ENCODE measurements at regions not wholly inside any gene's neighbourhood (a gene's known extent, or its start where the extent isn't known, plus 50 kb on each side); places are given as distances from the start of the nearest gene placed in this dataset.

DNA sequence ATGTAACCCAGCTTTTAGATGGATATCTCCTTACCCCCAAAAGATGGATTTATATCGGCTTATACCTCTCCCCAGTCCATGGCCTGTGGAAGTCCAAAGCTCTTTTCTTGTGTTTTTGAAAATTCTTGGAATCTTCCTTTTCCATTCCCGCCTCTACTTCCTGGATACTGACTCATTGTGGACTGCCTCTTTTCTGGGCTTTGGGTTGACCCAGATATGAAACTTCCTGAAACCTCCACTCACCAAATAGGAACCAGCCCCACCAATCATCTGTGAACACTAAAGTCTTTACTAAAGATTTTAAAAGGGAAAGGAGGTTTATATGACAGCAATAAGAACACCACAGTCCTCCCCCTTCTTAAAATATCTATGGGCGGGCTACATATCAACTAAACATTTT lies 163.4 kb upstream of the SYN3 start:
- Histone ChIP-seq H3K36me3 (ENCODE audit: control insufficient read depth in 1 of 2, insufficient read depth in 2 of 2, low read length in 2 of 2) (no peaks in the 10 kb centered on the region), H3K4me1 (ENCODE audit: control insufficient read depth in 1 of 2, insufficient read depth in 2 of 2, low read length in 2 of 2) (no peaks in the 10 kb centered on the region), H3K4me3 (ENCODE audit: low read depth in 1 of 2, low read length in 2 of 2) (peak overlapping the region in 1 of 2 donors; percentile 19), H3K27me3 (ENCODE audit: low read depth, low read length) (no peaks in the 10 kb centered on the region), H3K9me3 (ENCODE audit: control insufficient read depth in 1 of 2, low read length in 2 of 2) (no peaks in the 10 kb centered on the region), H3K27ac (ENCODE audit: low read length) (no peak overlapping the region)

DNA sequence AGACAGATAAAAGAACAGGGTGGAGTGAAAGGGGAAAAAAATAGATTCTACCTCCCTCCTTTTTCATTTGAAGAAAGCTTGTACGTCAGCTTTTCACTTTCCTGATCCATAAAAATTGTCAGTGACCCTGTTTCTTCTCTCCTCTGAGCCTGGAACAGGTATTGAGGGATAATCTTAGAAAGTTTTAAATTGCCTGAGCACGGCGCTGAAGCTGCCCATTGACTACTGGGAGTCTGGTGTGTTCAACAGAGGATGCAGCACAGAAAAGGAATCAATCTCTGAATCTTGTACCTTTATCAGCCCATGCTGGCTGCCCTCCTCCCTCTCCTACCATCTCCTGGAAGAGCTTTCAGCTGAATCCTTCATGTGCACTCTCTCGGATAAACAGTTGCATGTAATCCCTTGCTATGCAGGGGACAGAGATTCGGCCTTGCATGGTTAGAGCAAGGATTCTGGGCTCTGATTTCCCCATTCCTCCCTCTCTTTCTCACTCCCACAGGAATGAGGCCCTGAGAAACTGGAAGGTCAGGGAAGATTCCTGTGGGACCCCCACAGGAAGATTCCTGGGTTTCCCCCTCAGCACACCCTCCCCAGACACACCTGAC lies 162.4 kb upstream of the SYN3 start:
- H3K9me3 ChIP-seq (ENCODE audit: control insufficient read depth in 1 of 2, low read length in 2 of 2) = no peaks in the 10 kb centered on the region
- no peaks in the 10 kb centered on the region for H3K27me3 ChIP-seq (ENCODE audit: low read depth, low read length)
- H3K36me3 ChIP-seq (ENCODE audit: control insufficient read depth in 1 of 2, insufficient read depth in 2 of 2, low read length in 2 of 2) = no peaks in the 10 kb centered on the region
- no peaks in the 10 kb centered on the region for H3K4me1 ChIP-seq (ENCODE audit: control insufficient read depth in 1 of 2, insufficient read depth in 2 of 2, low read length in 2 of 2)
- H3K27ac ChIP-seq (ENCODE audit: low read length) = no peak overlapping the region
- peak overlapping the region in 1 of 2 donors; percentile 19 for H3K4me3 ChIP-seq (ENCODE audit: low read depth in 1 of 2, low read length in 2 of 2)

GRCh38 chr22:33219648-33220384 lies 161.6 kb upstream of the SYN3 start:
- no peaks in the 10 kb centered on the region for H3K4me1 ChIP-seq (ENCODE audit: control insufficient read depth in 1 of 2, insufficient read depth in 2 of 2, low read length in 2 of 2)
- no peak overlapping the region for H3K27ac ChIP-seq (ENCODE audit: low read length)
- no peaks in the 10 kb centered on the region for H3K27me3 ChIP-seq (ENCODE audit: low read depth, low read length)
- no peak overlapping the region for H3K4me3 ChIP-seq (ENCODE audit: low read depth in 1 of 2, low read length in 2 of 2)
- H3K36me3 ChIP-seq (ENCODE audit: control insufficient read depth in 1 of 2, insufficient read depth in 2 of 2, low read length in 2 of 2) = no peaks in the 10 kb centered on the region
- H3K9me3 ChIP-seq (ENCODE audit: control insufficient read depth in 1 of 2, low read length in 2 of 2) = no peaks in the 10 kb centered on the region

DNA sequence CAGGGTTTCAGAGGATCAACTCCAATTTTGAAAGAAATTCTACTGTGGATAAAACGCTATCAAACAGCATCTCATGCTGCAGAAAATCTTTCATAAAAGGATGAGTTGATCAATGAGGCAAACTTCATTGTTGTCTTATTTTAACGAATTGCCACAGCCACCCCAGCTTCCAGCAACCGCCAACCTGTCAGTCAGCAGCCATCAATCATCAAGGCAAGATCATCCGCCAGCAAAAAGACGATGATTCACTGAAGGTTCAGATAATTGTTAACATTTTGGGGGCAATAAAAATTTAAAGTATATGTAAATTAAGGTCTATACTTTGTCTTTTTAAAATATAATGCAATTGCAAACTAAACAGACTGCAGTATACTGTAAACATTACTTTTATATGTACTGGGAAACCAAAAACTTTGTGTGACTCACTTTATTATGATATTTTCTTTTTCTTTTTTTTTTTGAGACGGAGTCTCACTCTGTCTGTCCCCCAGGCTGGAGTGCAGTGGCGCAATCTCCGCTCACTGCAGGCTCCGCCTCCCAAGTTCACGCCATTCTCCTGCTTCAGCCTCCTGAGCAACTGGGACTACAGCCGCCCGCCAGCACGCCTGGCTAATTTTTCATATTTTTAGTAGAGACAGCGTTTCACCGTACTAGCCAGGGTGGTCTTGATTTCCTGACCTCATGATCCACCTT lies 155.3 kb upstream of the SYN3 start:
- Histone ChIP-seq H3K4me3 (ENCODE audit: low read depth in 1 of 2, low read length in 2 of 2) (no peak overlapping the region), H3K36me3 (ENCODE audit: control insufficient read depth in 1 of 2, insufficient read depth in 2 of 2, low read length in 2 of 2) (no peaks in the 10 kb centered on the region), H3K27me3 (ENCODE audit: low read depth, low read length) (no peaks in the 10 kb centered on the region), H3K4me1 (ENCODE audit: control insufficient read depth in 1 of 2, insufficient read depth in 2 of 2, low read length in 2 of 2) (no peaks in the 10 kb centered on the region), H3K27ac (ENCODE audit: low read length) (no peak overlapping the region), H3K9me3 (ENCODE audit: control insufficient read depth in 1 of 2, low read length in 2 of 2) (no peaks in the 10 kb centered on the region)

DNA sequence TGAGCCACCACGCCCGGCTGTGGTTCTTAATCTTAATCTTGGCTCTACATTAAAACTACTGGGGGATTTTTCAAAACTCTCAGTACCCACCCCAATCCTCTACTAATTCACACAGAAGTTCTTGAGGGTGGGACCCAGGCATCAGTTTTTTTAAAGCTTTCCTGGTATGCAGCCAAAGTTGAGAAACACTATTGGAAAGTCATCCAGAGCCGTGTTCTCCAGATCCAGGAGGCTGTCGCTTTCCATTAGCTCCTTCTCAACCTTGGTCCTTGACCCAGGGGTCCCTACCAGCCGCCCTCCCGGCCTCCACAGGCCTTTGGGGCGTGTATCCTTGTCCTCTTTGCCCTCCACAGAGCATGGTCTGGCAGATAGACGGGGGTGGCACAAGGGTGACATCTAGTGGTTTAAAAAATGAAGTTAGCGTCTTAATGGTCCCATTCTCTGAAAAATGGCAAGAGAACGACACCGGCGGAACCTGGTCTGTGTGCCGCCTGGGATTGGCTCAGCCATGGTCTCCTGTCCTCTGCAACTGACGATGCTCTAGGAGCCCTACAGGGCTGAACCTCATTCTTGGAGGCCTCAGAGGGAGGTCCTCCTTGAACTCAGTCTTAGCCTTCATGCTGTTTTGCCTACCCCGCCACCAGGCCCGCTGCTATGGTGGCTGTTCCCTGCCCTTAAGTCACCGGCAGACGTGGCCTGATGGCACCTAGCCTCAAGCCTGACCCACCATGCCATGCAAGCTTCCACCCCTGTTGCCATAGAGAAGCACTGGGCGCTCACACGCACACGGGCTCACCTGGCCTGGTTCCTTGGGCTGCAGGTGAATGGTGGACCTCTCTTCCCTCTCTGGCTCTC lies 152.0 kb upstream of the SYN3 start:
- no peaks in the 10 kb centered on the region for H3K9me3 ChIP-seq (ENCODE audit: control insufficient read depth in 1 of 2, low read length in 2 of 2)
- no peak overlapping the region for H3K4me3 ChIP-seq (ENCODE audit: low read depth in 1 of 2, low read length in 2 of 2)
- H3K36me3 ChIP-seq (ENCODE audit: control insufficient read depth in 1 of 2, insufficient read depth in 2 of 2, low read length in 2 of 2) = no peaks in the 10 kb centered on the region
- H3K27ac ChIP-seq (ENCODE audit: low read length) = no peak overlapping the region
- H3K27me3 ChIP-seq (ENCODE audit: low read depth, low read length) = no peaks in the 10 kb centered on the region
- H3K4me1 ChIP-seq (ENCODE audit: control insufficient read depth in 1 of 2, insufficient read depth in 2 of 2, low read length in 2 of 2) = no peaks in the 10 kb centered on the region

DNA sequence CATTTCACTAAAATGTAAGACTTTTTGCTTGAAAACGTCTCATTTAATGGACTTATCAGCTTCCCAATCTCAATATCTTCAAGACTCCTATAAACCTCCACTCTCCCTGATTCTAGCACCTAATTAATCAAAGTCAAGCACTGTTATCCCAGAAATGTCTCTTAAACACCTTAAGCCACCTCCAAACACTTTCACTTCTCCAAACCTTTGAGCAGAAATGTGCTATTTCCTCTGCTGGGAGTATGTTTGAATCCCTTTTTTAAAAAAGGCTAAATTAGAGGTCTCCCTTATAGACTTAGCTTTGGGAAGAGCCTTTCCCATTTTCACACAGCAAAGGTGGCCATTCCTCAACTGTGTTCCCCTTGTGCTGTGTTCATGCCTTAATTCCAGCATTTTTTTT lies 146.2 kb upstream of the SYN3 start:
- Histone ChIP-seq H3K4me1 (ENCODE audit: control insufficient read depth in 1 of 2, insufficient read depth in 2 of 2, low read length in 2 of 2) (no peaks in the 10 kb centered on the region), H3K27me3 (ENCODE audit: low read depth, low read length) (no peaks in the 10 kb centered on the region), H3K9me3 (ENCODE audit: control insufficient read depth in 1 of 2, low read length in 2 of 2) (no peaks in the 10 kb centered on the region), H3K36me3 (ENCODE audit: control insufficient read depth in 1 of 2, insufficient read depth in 2 of 2, low read length in 2 of 2) (no peaks in the 10 kb centered on the region), H3K4me3 (ENCODE audit: low read depth in 1 of 2, low read length in 2 of 2) (no peak overlapping the region), H3K27ac (ENCODE audit: low read length) (no peak overlapping the region)

DNA sequence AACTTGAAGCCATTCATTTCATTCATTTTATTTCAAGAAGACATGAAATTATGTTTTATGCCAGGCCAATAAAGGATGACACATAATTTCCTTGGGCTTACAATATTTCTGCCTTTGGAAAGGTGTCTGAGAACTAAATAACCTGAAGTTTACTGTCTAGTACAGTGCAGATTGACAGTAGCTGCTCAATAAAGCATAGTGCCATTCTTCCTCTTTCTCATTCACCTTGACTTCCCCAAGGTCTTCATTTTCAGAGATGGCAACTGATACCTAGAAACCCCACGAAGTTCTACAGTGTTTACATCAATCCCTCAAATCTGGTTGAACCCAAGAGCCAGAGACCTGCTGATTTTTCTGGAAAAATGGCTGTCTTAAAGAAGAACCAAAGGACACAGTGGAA lies 144.3 kb upstream of the SYN3 start:
- Histone ChIP-seq H3K9me3 (ENCODE audit: control insufficient read depth in 1 of 2, low read length in 2 of 2) (no peaks in the 10 kb centered on the region), H3K4me3 (ENCODE audit: low read depth in 1 of 2, low read length in 2 of 2) (no peak overlapping the region), H3K27ac (ENCODE audit: low read length) (no peak overlapping the region), H3K4me1 (ENCODE audit: control insufficient read depth in 1 of 2, insufficient read depth in 2 of 2, low read length in 2 of 2) (no peaks in the 10 kb centered on the region), H3K36me3 (ENCODE audit: control insufficient read depth in 1 of 2, insufficient read depth in 2 of 2, low read length in 2 of 2) (no peaks in the 10 kb centered on the region), H3K27me3 (ENCODE audit: low read depth, low read length) (no peaks in the 10 kb centered on the region)

- Histone ChIP-seq H3K4me3 (ENCODE audit: low read depth in 1 of 2, low read length in 2 of 2) (no peak overlapping the region), H3K27me3 (ENCODE audit: low read depth, low read length) (no peaks in the 10 kb centered on the region), H3K27ac (ENCODE audit: low read length) (no peak overlapping the region), H3K4me1 (ENCODE audit: control insufficient read depth in 1 of 2, insufficient read depth in 2 of 2, low read length in 2 of 2) (no peaks in the 10 kb centered on the region), H3K9me3 (ENCODE audit: control insufficient read depth in 1 of 2, low read length in 2 of 2) (no peaks in the 10 kb centered on the region), H3K36me3 (ENCODE audit: control insufficient read depth in 1 of 2, insufficient read depth in 2 of 2, low read length in 2 of 2) (no peaks in the 10 kb centered on the region)
Measured at GRCh38 chr22:33194529-33195077, 136.4 kb upstream of the SYN3 start.

- no peak overlapping the region for H3K4me3 ChIP-seq (ENCODE audit: low read depth in 1 of 2, low read length in 2 of 2)
- H3K9me3 ChIP-seq (ENCODE audit: control insufficient read depth in 1 of 2, low read length in 2 of 2) = no peaks in the 10 kb centered on the region
- H3K27ac ChIP-seq (ENCODE audit: low read length) = no peak overlapping the region
- H3K27me3 ChIP-seq (ENCODE audit: low read depth, low read length) = no peaks in the 10 kb centered on the region
- no peaks in the 10 kb centered on the region for H3K4me1 ChIP-seq (ENCODE audit: control insufficient read depth in 1 of 2, insufficient read depth in 2 of 2, low read length in 2 of 2)
- H3K36me3 ChIP-seq (ENCODE audit: control insufficient read depth in 1 of 2, insufficient read depth in 2 of 2, low read length in 2 of 2) = no peaks in the 10 kb centered on the region
Measured at GRCh38 chr22:33192156-33192555, 134.0 kb upstream of the SYN3 start.

DNA sequence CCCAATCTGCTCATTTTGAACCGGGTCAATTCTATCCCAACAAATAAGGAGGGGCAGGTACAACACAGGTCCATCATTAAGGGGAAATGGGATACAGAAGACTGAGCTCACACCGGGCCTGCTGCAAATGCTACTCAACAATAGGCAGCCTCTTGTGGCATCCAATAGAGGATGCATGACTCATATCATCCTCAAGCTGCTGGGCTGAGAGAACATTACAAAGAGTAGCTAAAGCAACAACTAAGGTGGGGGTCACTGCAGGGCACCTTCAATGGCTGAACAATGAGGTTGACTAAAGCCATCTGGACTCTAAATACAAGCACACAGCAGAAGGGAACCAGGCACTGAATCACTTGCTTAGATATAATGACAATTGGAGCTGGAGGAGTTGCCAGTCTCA lies 130.1 kb upstream of the SYN3 start:
- no peak overlapping the region for H3K4me3 ChIP-seq (ENCODE audit: low read depth in 1 of 2, low read length in 2 of 2)
- no peaks in the 10 kb centered on the region for H3K27me3 ChIP-seq (ENCODE audit: low read depth, low read length)
- no peaks in the 10 kb centered on the region for H3K4me1 ChIP-seq (ENCODE audit: control insufficient read depth in 1 of 2, insufficient read depth in 2 of 2, low read length in 2 of 2)
- H3K36me3 ChIP-seq (ENCODE audit: control insufficient read depth in 1 of 2, insufficient read depth in 2 of 2, low read length in 2 of 2) = no peaks in the 10 kb centered on the region
- H3K9me3 ChIP-seq (ENCODE audit: control insufficient read depth in 1 of 2, low read length in 2 of 2) = no peaks in the 10 kb centered on the region
- no peak overlapping the region for H3K27ac ChIP-seq (ENCODE audit: low read length)

GRCh38 chr22:33186816-33187215 lies 128.6 kb upstream of the SYN3 start:
- Histone ChIP-seq H3K9me3 (ENCODE audit: control insufficient read depth in 1 of 2, low read length in 2 of 2) (no peaks in the 10 kb centered on the region), H3K36me3 (ENCODE audit: control insufficient read depth in 1 of 2, insufficient read depth in 2 of 2, low read length in 2 of 2) (no peaks in the 10 kb centered on the region), H3K4me1 (ENCODE audit: control insufficient read depth in 1 of 2, insufficient read depth in 2 of 2, low read length in 2 of 2) (no peaks in the 10 kb centered on the region), H3K27ac (ENCODE audit: low read length) (no peak overlapping the region), H3K27me3 (ENCODE audit: low read depth, low read length) (no peaks in the 10 kb centered on the region), H3K4me3 (ENCODE audit: low read depth in 1 of 2, low read length in 2 of 2) (no peak overlapping the region)
